ENCODE measurements at regions not wholly inside any gene's neighbourhood (a gene's known extent, or its start where the extent isn't known, plus 50 kb on each side); places are given as distances from the start of the nearest gene placed in this dataset.
A peak's percentile ranks its signal among the peaks of the same experiment; 100 is the strongest.

GRCh38 chr7:130872756-130873448 is 138.9 kb upstream of the KLF14 start:
- DNase-seq (ENCODE audit: low spot score) = no peak
- ATAC-seq (ENCODE audit: low FRiP score) = no peak
- TF ChIP-seq CTCF (IDR thresholded peaks at IDR 0.05) = no peak

- TF ChIP-seq CTCF (IDR thresholded peaks at IDR 0.05) = no peak
- DNase-seq (ENCODE audit: low spot score) (no peak), ATAC-seq (ENCODE audit: low FRiP score) (no peak)
These were observed 140.3 kb upstream of the KLF14 start for GRCh38 chr7:130874071-130874915.

- peak in 1 of 3 donors; percentile 44 for TF ChIP-seq CTCF (IDR thresholded peaks at IDR 0.05)
- ATAC-seq (ENCODE audit: low FRiP score) = no peak
- no peak for DNase-seq (ENCODE audit: low spot score)
These were observed 141.3 kb upstream of the KLF14 start for GRCh38 chr7:130875265-130875741.

- no peak for DNase-seq (ENCODE audit: low spot score)
- ATAC-seq (ENCODE audit: low FRiP score) = no peak
- no peak for TF ChIP-seq CTCF (IDR thresholded peaks at IDR 0.05)
These were observed 141.9 kb upstream of the KLF14 start for GRCh38 chr7:130875901-130876300.

- no peak for TF ChIP-seq CTCF (IDR thresholded peaks at IDR 0.05)
- DNase-seq (ENCODE audit: low spot score) = no peak
- no peak for ATAC-seq (ENCODE audit: low FRiP score)
These were observed 143.4 kb upstream of the KLF14 start for GRCh38 chr7:130877236-130877990.

GRCh38 chr7:130877991-130878305 is 143.9 kb upstream of the KLF14 start:
- DNase-seq (ENCODE audit: low spot score) (no peak), ATAC-seq (ENCODE audit: low FRiP score) (no peak)
- TF ChIP-seq CTCF (IDR thresholded peaks at IDR 0.05) = no peak

Measured in omental fat pad (tissue), 3 donors.